ENCODE measurements at regions not wholly inside any gene's neighbourhood (a gene's known extent, or its start where the extent isn't known, plus 50 kb on each side); places are given as distances from the start of the nearest gene placed in this dataset.

DNA sequence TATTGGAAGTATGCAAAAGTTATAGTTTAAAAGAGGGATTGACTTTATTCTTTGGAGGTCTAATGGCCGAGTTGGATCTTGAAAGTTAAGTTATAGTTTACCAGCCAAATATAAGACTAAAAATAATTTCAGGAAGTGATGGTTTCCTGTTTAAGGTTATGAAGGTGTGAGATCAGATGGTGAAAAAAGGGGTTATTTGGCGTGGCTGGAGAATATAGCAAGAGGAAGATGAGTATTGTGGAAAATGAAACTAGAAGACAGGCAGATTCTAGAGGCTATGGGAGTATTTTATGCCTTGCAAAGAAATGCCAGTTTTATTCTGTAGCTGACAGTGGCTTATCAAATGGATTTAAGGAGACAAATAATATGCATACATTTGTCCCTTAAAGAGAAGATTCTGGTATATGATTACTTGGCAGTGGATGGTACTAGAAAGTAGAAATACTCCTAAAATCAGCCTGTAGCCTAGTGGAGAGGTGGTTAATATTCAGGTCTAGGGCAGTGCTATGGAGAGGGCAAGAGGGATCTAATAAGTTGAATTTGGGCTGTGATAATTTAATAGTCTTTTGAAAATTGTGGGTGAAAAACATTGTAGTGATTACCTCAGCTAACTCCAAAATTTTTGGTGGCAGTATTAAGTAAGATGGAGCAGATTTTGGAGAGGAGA is 1091.8 kb upstream of the ATXN7L3B start:
- TF ChIP-seq GATA1 (IDR thresholded peaks at IDR 0.05; ENCODE audit: low read depth, low read length) = no peak
- TF ChIP-seq POLR2A (IDR thresholded peaks at IDR 0.05; ENCODE audit: low read length) = no peak

Measured in erythroblast (primary cell).